Hematopoietic multipotent progenitor cell treated with erythropoietin and hydrocortisone succinate and interleukin-3 and kit ligand, for 4 days (in vitro differentiated cells): ENCODE measurements at regions not wholly inside any gene's neighbourhood (a gene's known extent, or its start where the extent isn't known, plus 50 kb on each side); places are given as distances from the start of the nearest gene placed in this dataset.
"Not testable (repeated sequence)": the region's sequence is repeated elsewhere in the genome, so short reads cannot be mapped to it uniquely, and the experiment has no call there.

Experiments used
- DNase-seq: peaks from one replicate; pipeline ENCODE4 v3.0.0-alpha.2; 2015

DNA sequence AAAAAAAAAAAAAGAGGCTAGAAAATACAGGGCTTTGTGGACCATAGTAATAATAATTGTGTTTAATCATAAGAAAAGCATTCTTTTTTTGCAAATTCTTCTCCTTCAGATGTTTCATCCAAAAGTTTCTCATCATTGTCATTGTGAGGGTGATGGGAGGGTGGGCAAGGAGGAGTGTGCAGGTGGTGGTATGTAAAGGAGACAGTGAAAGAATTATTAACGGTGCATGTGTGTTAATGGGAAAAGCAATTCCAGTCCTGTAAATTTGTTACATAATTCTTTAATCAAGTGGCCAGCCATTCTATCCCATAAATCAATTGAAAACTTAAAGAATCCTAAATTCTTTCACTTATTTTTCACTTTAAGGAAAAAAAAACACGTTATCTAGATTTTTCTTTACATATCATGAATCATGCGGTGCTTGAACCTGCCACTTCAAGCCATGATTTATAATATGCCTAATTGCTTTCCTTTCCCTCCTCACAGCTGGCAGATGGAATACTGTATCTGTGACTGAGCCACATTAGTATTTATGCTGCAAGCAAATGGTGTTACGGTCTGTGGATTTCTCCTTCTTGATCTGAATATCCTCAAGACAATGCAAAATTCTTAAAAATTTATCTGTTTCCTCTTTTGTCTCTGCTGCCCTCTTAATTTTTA, 318.5 kb downstream of the JRKL start:
- no peak for DNase-seq

DNA sequence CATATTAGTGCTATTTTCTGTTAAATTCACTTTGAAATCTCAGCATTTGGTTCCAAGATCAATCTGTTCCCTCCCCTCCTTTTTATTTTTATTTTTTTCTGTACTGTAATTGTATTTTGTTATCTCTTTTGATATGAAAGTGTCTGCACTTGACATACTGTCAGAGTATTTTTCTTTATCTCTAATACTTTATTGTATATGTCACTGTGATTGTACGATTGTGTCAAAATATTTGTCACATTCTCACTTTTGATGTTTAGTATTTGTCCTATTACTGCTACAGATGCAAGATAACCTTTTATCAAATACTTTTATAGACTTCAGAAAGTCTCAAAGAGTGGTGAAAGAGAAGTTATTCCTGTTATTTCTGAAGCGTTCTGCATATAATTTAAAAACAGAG, 323.5 kb downstream of the JRKL start:
- DNase-seq: no peak

DNA sequence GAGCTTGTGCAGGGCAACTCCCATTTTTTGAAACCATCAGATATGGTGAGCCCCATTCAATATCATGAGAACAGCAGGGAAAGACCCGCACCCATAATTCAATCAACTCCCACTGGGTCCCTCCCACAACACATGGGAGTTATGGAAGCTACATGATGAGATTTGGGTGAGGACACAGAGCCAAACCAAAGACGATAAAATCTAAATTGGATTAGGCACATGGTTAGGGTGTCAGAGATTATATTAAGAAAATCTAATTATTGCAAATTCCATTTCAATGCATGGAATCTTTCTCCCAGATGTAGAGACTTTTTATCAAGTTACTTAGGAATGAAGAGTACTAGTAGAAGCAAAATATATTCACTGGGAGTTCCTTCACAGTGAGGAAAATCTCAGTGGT, 324.9 kb downstream of the JRKL start:
- no peak for DNase-seq

DNA sequence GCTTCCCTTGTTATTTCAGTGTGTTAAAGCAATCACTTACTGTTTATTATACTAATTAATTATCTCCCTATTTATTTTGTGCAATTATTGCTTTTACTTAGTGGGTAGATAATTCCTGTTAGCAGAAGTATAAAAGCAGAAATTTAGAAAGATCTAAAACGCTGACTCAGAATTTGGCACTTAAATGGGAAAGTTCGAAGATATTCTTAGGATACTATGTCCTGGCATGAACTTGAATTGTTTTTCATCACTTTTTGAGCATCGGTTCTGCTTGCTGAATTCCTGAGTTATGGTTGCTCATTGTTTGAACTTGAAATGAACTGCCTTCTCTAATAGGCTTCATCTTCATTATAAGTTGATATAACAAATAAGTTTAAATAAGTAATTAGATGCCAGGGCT, 325.4 kb downstream of the JRKL start:
- no peak for DNase-seq

DNA sequence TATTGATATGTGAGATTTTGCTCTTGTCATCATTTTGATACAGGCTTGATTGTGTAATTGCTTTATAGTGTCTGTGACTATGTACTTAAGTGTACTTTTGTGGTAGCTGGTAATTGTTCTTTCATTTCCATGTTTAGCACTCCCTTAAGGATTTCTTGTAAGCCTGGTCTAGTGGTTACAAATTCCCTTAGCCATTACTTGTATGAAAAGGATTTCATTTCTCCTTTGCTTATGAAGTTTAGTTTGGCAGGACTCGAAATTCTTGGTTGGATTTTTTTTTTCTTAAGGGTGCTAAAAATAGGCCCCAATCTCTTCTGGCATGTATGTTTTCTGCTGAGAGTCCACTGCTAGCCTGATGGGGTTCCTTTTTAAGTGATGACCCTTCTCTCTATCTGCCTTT, 346.8 kb downstream of the JRKL start:
- no peak for DNase-seq

DNA sequence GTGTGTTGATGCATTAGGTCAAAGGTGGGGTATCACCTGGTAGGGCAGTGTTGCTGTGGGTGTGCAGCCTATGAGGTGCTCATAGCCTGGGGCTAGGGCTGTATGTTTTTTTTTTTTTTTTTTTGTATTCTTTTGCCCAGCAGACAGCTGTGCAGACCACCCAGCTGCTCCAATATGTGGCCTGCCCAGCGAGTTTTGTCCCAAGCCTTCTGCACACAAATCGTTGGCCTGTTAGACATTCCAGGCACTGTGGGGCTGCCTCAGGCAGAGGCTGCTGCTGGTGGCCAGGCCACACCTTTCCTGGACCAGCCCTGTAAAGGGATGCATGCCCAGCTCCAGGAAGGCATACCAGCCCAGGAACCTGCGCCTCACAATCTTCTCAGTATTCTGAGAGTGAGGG, 348.5 kb downstream of the JRKL start:
- no peak for DNase-seq

DNA sequence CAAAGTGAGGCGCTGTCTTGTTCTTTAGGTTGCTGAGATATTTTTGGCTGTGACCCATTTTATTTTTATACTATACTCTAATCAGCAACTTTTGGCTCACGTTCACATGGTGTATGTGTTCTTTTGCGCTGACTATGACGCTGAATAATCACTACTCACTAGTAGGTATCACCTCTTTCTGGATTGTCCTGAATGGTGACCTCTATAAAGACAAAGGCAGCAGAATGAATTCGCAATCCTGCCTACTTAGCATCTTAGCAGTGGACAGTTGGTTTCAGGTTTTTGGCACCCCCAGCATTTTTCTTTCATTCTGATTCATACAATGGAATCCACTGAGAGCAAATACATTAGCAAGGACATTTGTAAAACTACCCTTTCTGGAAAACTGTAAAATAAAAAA, 351.3 kb downstream of the JRKL start:
- DNase-seq: no peak

DNA sequence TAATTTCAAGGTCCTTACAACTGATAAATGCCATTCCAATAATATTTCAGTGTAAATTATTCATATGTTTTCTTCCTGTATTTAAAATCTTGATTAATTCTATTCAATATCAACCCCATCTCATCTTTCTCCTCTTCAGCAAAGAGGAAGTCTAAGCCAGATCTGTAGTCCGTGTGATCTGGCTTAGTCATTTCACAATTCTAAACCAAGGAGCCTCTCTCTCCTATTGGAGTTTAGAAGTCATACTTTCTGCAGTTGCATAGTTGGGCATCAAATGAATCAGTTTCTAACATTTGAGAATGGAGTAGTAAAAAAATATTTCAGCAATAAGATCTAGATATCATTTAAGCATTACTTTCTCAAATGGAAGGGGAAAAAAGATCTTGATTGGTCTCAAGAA, 354.9 kb downstream of the JRKL start:
- DNase-seq: no peak

DNA sequence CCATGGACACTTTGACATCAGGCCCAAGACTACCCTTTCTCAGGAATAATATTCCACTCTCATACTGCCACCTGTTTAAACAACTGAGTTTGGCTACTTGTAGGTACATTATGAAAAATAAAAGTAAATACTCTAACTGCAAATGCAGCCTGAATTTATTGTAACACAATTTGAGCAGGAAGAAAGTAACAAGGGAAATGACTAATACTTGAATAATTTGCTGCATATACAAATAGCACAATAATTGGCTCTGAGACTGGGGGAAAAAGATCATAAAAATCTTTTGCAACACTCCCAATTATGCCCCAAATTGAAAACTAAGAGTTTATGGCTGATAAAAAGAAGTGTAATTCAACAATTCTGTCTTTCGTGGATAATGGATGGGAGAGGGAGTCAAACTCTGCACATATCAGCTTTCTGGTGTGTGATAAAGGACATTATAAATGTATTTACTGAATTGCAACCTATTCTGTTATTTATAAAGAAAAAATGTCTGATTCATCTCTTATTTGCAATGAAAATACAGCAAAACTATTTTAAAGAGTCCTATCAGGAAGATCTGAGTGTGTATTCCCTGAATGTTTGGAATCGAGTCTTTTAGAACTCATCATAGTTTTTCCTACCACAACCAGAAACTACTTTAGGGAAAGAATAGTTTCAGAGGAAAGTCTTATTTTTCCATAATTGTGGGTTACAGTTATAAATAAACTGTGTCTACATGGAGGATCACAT, 359.0 kb downstream of the JRKL start:
- DNase-seq: no peak

DNA sequence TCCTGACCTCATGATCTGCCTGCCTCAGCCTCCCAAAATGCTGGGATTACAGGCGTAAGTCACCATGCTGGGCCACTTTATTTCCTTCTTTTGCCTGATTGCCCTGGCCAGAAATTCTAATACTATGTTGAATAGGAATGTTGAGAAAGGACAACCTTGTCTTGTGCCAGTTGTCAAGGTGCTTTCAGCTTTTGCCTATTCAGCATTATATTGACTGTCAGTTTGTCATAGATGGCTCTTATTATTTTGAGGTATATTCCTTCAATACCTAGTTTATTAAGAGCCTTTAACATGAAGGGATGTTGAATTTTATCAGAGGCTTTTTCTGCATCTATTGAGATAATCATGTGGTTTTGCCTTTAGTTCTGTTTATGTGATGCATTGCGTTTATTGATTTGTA, 362.0 kb downstream of the JRKL start:
- not testable (repeated sequence) for DNase-seq

DNA sequence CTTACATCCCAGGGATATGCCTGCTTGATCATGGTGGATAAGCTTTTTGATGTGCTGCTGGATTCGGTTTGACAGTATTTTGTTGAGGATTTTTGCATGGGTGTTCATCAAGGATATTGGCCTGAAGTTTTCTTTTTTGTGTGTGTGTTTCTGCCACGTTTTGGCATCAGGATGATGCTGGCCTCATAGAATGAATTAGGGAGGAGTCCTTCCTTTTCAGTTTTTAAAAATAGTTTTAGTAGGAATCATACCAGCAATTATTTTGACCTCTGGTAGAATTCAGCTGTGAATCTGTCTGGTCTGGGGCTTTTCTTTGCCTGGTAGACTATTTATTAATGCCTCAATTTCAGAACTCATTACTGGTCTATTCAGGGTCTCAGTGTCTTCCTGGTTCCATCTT, 362.4 kb downstream of the JRKL start:
- no peak for DNase-seq

DNA sequence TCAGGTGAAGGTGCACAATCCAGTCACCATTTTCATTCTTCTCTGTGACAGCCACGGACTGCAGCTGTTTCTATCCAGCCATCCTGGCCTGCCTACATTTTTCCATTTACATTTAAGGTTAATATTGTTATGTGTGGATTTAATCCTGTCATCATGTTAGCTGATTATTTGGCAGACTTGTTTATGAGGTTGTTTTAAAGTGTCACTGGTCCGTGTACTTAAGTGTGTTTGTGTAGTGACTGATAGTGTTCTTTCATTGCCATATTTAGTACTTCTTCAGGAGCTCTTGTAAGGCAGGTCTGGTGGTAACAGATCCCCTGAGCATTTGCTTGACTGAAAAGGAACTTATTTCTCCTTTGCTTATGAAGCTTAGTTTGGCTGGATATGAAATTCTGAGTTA, 364.2 kb downstream of the JRKL start:
- no peak for DNase-seq

DNA sequence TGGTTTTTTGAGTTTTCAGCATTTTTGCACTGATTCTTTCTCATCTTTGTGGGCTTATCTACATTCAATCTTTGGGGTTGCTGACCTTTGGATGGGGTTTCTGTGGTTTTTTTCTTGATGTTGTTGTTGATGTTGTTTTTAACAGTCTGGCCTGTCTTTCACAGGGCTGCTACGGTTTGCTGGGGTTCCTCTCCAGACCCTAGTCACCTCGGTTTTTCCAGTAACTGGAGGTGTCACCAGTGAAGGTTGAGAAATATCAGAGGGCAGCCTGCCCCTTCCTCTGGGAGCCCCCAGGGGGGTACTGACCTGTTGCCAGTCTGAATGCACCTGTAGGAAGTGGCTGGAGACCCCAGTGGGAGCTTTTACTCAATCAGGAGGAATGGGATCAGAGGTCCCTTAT, 365.4 kb downstream of the JRKL start:
- DNase-seq: no peak

DNA sequence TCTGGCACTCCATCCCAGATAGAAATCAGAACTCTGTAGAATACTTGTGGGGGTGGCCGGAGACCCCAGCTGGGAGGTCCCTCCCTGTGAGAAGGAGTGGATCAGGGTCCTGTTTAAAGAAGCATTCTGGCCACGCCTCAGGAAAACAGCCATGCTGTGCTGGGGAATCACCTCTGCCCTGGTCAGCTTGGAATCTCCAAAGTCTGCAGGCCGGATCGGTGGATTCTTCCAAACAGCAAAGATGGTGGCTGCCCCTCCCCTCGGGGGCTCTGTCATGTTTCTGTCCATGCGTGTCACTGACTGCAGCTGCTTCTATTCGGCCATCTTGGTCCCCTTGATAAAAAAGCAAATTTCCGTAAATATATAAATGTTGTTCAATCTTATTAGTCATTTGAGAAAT, 365.9 kb downstream of the JRKL start:
- DNase-seq: no peak

DNA sequence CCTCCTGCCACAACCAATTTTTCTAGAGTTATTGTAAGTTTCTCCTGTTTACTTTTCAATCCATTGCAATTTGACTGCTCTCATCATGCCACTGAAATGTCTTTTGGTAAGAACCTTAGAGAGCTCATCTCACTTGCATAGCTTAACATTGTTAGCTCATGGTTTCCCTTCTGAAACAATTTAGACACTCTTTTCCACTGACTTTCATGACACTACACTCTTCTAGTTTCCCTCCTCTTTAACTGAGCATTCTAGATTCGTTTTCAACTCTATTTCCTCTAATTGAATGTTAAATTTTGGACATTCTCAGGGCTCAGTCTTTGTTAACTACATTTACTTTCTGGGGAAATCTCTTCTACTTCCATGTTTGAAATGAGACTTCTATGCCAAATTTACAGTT, 369.1 kb downstream of the JRKL start:
- DNase-seq: no peak

DNA sequence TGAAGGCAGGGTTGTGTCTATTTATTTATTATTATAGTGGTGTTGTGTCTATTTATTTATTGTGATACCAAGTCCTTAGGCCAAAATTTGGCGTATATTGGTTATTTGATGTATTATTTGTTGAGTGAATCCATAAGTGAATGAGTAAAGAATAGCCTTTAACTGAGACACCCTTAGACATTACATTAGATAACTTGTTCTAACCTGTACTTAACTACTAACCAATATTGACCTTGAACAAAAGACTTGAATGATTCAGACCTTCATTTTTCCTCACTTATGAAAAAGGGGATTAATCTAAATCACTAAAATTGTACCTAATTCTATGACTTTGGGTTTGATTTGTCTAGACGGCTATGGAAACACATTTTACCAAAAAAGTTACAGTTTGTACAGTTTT, 370.5 kb downstream of the JRKL start:
- DNase-seq: no peak

DNA sequence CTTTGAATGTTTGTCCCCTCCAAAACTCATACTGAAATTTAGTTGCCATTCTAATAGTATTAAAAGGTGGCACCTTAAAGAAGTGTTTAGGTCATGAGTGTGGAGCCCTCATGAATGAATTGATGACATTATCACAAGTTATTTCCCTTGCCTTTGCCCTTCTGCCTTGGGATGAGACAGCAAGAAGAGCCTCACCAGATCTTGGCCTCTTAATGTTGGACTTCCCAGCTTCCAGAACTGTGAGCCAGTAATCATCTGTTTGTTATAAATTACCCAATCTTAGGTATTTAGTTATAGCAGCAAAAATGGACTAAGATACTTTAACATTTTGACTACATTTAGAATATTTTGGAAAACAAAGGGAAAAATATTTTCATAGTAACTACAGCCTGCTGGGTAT, 371.0 kb downstream of the JRKL start:
- no peak for DNase-seq

DNA sequence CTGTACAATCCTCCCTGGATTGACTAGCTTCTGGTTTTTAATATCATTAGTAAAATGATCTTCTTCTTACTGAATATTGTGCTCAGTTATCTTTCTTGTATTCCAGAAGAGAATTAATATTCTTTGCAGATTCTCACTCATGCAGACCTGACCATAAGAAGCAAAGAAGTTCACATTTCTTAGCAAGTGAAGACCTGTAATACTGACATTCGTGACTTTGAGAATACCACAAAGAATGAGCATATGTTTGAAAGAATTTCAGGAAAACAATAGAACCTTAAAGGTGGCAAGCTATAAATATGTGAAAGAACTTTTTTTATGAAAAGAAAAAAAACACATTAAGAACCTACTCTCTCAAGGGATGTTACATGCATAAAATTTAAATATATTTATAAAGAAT, 371.6 kb downstream of the JRKL start:
- DNase-seq: no peak

DNA sequence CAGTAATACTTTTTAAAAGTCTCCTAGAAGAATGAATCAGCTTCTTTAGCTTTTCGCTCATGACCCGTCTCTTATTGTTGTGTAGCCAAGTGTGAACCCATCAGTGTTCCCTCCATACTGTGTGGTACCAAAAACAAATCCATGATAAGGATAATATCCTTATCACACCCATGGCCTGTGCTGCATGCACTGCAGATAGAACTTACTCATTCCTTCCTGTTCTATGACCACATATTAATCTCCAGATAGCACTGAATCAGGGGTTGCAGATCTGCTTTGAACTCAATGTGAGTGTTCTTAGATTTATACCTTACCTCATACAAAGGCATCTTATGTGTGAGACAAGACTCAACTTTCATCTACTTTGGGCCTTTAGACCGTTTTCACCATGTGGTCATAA, 373.4 kb downstream of the JRKL start:
- no peak for DNase-seq

DNA sequence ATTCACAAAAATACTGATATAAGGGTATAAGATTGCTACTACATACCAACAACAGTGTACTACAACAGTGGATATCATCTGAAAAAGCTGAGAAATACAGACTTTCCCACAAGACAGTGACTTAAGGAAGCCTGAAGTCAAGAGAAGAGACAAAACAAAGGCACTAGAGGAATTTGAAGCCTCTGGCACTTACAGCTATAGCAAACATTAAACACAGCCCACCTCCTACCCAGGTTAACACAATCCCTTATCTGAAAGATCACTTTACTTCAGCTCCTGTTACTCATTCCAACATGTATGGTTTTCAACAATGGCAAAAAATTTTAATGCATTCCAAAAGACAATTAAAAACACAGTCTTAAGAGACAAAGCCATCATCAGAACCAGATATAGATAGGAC, 388.5 kb downstream of the JRKL start:
- no peak for DNase-seq

DNA sequence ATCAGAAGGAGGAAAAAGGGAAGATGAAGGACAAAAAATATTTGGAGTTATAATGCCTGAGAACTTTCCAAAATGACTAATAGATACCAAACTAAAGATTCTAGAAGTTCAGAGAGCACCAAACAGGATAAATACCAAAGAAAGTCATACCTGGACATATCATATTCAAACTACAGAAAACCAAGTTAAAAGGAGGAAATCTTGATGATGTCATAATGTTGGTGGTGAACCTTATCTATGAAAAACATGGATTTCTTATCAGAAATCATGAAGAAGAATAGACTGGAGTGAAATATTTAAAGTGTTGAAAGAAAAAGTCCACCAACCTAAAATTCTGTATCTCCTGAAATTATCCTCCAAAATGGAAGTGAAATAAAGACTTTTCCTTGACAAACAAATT, 389.2 kb downstream of the JRKL start:
- no peak for DNase-seq

DNA sequence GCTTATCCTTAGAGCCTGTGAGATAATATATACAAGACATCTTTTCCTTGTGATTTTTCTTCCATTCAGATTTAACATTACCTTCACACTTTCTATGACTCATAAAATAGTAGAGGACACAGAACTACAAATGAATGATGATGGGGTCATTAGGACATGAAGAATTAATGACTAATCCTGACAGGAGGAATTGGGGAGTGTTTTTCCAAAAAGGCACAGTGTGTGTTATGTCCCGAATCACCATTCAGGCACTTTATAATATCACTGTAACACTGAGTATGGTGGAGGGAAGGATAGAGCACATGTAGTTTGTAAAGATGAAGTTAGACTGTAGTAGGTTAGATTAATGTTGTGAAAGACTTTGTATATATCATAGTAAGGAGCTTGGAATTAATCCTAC, 391.3 kb downstream of the JRKL start:
- no peak for DNase-seq

DNA sequence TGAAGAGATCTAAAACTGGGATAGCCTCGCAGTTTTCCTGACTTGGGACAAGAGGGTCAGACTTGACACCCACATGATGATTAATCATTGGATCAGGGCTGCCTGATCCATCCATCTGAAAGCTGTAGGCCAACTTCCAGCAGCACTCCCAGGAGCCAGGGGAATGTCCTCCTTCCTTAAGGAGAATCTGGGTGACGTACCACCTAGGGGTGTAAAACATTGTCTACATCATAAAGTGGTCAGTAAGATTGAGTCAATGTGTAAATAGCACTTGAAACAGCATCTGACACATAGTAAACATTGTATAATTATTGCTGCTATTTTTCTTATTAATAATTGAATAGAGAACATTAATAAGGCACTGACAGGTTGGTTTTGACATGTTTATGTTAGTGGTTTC, 392.8 kb downstream of the JRKL start:
- no peak for DNase-seq

DNA sequence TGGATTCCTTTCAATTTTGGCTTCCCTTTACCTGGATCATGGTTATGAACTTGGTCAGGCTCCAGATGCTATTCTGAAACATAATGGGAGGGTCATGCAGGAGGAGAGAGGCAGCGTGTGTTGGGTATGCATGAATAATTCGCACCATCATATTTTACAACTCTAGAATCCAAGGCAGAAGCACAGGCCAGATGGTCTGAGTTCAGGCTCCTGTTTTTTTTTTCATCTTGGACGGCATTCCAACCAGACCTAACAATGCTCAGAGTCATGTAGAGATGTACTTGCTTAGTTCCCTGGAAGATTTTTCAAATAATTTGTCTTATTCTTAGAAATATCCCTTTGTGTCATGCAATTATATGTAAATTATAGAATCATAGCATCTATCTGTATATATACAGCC, 393.5 kb downstream of the JRKL start:
- DNase-seq: no peak

DNA sequence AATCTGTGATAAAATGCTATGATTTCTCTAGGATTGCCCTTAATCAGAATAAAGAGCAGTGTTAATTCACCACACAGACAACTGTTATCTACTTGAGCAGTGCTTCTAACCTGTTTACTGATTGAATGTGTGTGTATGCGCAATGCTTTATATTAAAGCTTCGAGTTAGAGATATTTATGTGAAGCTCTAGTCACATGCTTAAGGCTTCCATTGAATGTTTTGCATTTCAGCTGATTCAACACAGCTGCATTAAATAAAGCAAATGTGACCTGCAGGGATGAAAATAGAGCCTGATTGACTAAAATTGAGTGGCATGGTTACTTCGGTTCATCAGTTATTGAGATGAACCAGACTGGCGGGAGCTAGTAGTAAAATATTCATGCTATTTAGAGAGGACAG, 395.3 kb downstream of the JRKL start:
- DNase-seq: no peak
